ENCODE measurements at regions not wholly inside any gene's neighbourhood (a gene's known extent, or its start where the extent isn't known, plus 50 kb on each side); places are given as distances from the start of the nearest gene placed in this dataset.

DNA sequence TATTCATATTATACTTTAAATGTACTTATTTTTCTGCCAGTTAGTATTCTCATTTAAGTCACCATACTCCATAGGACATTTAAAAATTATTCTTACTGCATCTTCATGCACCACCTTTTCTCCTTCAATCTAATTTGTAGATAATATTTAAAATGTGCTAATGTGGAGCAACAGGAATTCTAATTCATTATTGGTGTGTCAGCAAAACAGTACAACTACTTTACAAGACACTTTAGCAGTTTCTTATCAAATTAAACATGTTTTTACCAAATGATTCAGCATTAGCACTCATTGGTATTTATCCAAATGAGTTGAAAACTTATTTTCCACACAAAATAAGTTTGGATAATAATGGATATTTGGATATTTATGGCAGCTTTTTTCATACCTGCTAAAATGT lies 1041.8 kb upstream of the ADGRB3 start:
- TF ChIP-seq CTCF (IDR thresholded peaks at IDR 0.05; ENCODE audit: extremely low read depth in 1 of 2, insufficient read depth in 1 of 2, low read depth in 1 of 2, low read length in 2 of 2), result no peak
- no peak for TF ChIP-seq FOS (IDR thresholded peaks at IDR 0.05; ENCODE audit: borderline replicate concordance, insufficient read depth, low read length)
- TF ChIP-seq POLR2A (IDR thresholded peaks at IDR 0.05; ENCODE audit: low read depth, low read length), result no peak
- no peak for TF ChIP-seq EZH2 (IDR thresholded peaks at IDR 0.05; ENCODE audit: borderline replicate concordance, low read depth, low read length, severe bottlenecking)
- no peak for TF ChIP-seq MYC (IDR thresholded peaks at IDR 0.05; ENCODE audit: low read depth, low read length)

Measured in endothelial cell of umbilical vein (primary cell).